Karpas-422 (cell line): ENCODE measurements at regions not wholly inside any gene's neighbourhood (a gene's known extent, or its start where the extent isn't known, plus 50 kb on each side); places are given as distances from the start of the nearest gene placed in this dataset. TPM values are rescaled to one million over a fixed set of nuclear protein-coding genes. Genes with fewer than 3 reads are reported as not detected.

Experiments used
- DNase-seq: peaks from one replicate; pipeline ENCODE4 v3.0.0-alpha.2; 2015
- H2AFZ ChIP-seq: fragments of 200-600 bp; sonication (generic); 2 replicates; pipeline ENCODE4 v1.6.1; 2014; ENCODE audit warnings: antibody characterized with exemption, low read length, mixed read lengths
- H3K27ac ChIP-seq: fragments of 200-600 bp; sonication (generic); 2 replicates; pipeline ENCODE4 v1.5.1; 2014; ENCODE audit warnings: mild to moderate bottlenecking, low read length, moderate library complexity
- H3K27me3 ChIP-seq: fragments of 200-600 bp; sonication (generic); 2 replicates; pipeline ENCODE4 v1.6.1; 2014; ENCODE audit warnings: low read length, mixed read lengths
- H3K36me3 ChIP-seq: fragments of 200-600 bp; sonication (generic); 2 replicates; pipeline ENCODE4 v1.6.1; 2014; ENCODE audit warnings: low read length, mixed read lengths; ENCODE audit not compliant: insufficient read depth
- H3K4me1 ChIP-seq: fragments of 200-600 bp; sonication (generic); 2 replicates; pipeline ENCODE4 v1.6.1; 2014; ENCODE audit warnings: mild to moderate bottlenecking, low read length, mixed read lengths
- H3K4me2 ChIP-seq: fragments of 200-600 bp; sonication (generic); 2 replicates; pipeline ENCODE4 v1.6.1; 2014; ENCODE audit warnings: low read length, low read depth, mild to moderate bottlenecking; ENCODE audit not compliant: poor library complexity, severe bottlenecking
- H3K4me3 ChIP-seq: fragments of 200-600 bp; sonication (generic); 2 replicates; pipeline ENCODE4 v1.5.1; 2014; ENCODE audit warnings: mild to moderate bottlenecking, antibody characterized with exemption, low read length, mixed read lengths
- H3K79me2 ChIP-seq: fragments of 200-600 bp; sonication (generic); 2 replicates; pipeline ENCODE4 v1.6.1; 2014; ENCODE audit warnings: mild to moderate bottlenecking, low read length, mixed read lengths
- H3K9ac ChIP-seq: fragments of 200-600 bp; sonication (generic); 2 replicates; pipeline ENCODE4 v1.6.0; 2014; ENCODE audit warnings: low read length
- H3K9me2 ChIP-seq: fragments of 200-600 bp; sonication (generic), shearing (Covaris generic); replicated peaks from 2 replicates; pipeline ENCODE4 v1.6.0; 2014; ENCODE audit warnings: mild to moderate bottlenecking, low read length, moderate library complexity; ENCODE audit not compliant: insufficient read depth
- H3K9me3 ChIP-seq: fragments of 300-700, 200-600 bp; sonication (generic); 2 replicates; pipeline ENCODE4 v1.6.1; 2014; ENCODE audit warnings: low read length, mixed read lengths
- H4K20me1 ChIP-seq: fragments of 200-600 bp; sonication (generic); 2 replicates; pipeline ENCODE4 v1.6.1; 2014; ENCODE audit warnings: mild to moderate bottlenecking, antibody characterized with exemption, low read length, low read depth; ENCODE audit not compliant: insufficient read depth
- small RNA-seq: library from RNA; depleted of rRNA; stranded (forward); fragments of <200 nt; gene quantifications from one replicate; pipeline ENCODE3, GENCODE V24; 2014

DNA sequence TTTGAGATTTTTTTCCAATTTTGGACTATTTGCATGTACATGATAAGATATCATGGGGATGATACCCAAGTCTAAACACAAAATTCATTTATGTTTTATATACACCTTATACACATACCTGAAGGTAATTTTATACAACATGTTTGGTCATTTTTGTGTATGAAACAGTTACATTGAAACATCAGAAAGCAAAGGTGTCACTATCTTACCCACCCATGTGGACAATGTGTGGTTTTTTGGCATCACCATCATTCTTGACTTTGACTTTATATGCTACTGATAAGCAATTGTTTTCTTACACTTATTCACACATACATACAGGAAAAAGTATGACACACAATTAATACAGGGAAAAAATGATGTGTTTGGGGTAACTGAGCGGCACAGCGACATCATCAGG is 51.0 kb upstream of the ACVR1 start:
- Histone ChIP-seq H3K9me3 (no peaks in the 10 kb centered on the region), H3K4me2 (no peak overlapping the region), H3K4me1 (no peaks in the 10 kb centered on the region), H3K79me2 (no peaks in the 10 kb centered on the region), H3K36me3 (no peaks in the 10 kb centered on the region), H4K20me1 (no peaks in the 10 kb centered on the region), H3K27me3 (no peaks in the 10 kb centered on the region), H3K9ac (no peak overlapping the region), H3K9me2 (no peaks in the 10 kb centered on the region), H2AFZ (no peak overlapping the region), H3K27ac (no peak overlapping the region), H3K4me3 (no peak overlapping the region)
- DNase-seq, result no peak

Small RNA genes in the stretch of these regions (small RNA-seq; reads per million reads assigned to genes)
- not detected for gene RNU6-932P
